Globus pallidus (tissue), 1 donor: ENCODE measurements at regions not wholly inside any gene's neighbourhood (a gene's known extent, or its start where the extent isn't known, plus 50 kb on each side); places are given as distances from the start of the nearest gene placed in this dataset.

Source experiments
- DNase-seq: peaks from one replicate; pipeline ENCODE4 v3.0.0-alpha.2; 2015; ENCODE audit warnings: low spot score

DNA sequence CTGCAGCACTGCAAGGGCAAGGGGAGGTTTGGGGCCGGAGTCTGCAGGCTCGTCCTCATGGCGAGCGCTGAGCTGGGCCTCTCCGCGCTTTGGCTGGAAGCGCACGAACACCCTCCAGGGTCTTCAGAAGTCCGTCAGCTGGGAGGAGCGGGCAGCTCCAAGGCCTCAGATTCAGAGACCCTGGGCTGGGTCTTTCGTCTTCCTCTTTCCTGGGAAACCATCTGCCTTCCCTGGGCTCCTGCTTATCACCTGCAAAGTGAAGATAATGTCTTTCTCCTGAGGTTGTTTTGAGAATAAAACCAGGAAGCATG is 525.6 kb downstream of the BRD1 start:
- no peak for DNase-seq

GRCh38 chr22:49301398-49302149 is 526.1 kb downstream of the BRD1 start:
- DNase-seq, result no peak

DNA sequence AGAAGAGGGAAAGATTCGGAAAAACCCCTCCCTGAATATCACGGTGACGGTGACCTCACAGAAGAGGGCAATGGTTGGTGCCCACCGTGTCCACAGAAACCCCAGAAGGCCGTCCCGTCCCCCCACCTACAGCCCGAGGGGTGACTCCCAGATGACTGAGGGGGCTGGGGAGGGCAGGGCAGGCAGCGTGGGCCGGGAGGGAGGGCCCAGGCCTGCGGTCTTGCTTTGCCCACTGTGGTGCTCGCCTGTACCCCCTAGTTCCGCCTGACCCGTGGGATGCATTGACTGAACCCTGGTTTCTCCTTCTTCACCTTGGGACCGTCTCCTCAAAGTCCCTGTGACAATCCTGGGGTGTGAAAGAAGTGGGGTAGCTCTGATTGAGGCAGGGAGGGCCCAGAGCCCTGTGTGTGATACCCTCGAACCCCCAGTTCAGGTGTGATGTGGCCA is 526.7 kb downstream of the BRD1 start:
- DNase-seq, result no peak

DNA sequence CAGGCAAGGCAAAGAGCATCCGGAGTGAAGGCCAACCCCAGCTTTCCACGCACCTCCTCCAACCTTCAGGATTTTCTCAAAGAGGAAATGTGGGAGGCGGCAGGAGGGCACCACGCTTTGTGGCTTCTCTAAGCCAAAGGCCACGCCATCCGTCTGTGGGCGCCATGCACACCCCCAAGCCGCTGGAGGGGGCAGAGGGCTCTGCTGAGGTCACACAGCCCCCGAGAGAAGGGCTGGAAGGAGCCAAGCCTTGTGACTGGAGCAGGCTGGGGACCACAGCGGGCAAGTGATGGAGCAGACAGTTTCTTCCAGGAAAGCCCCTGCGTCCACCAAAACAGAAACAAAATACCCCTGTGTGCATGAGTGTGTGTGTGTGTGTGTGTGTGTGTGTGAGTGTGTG is 527.4 kb downstream of the BRD1 start:
- DNase-seq, result no peak

DNA sequence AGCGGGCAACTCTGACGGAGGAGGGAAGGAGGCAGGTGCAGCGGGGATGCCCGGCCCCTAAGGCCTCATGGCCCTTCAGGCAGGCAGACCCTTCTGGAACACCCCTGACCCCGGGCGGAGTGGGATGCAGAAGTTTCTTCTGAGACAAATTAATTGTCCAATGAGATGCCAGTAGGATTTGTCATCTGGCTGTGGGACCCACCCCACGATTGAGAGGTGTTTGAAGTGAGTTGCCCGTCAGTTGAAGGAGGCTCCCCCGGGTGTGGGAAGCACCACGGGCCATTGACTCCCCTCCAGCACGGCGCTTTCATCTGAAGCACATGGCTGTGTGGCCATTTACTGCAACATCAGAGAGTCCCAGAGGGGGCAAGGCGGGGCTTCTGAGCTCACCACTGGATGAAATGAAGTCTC is 527.8 kb downstream of the BRD1 start:
- DNase-seq, result no peak

DNA sequence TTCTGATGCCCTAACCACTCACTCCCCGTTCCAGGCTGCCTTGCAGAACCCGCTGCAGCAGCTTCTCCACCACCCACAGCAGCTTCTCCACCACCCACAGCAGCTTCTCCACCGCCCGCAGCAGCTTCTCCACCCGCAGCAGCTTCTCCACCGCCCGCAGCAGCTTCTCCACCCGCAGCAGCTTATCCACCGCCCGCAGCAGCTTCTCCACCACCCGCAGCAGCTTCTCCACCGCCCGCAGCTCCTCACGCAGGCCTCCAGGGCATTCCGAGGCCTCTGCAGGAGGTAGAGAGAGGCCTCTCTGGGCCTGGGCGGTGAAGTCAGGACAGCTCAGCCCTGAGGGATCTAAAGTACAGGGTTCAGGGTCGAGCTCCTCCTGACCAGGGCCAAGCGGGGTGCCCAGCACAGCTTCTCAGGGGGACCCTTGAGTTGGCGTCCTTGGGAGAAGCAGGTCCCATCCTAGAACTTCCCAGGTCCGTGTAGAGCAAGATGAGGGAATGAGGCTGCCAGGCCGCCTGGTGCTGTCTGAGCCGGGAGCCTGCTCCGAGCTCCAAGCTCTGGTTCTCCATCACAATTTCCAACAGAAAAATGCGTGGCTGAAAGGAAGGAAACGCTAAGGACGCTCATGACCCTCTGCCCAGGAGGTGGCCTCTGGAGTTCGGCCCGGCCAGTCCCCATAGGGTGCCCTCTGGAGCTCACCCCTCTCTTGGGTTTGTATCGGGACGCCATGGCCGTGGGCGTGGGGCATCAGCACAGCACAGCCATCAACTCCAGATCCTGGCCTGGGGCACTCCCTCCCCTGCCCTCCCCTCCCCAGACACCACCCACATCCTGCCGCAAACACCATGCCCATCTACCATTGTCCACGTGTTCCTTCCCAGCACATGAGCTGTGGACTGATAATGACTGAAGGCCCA is 528.6 kb downstream of the BRD1 start:
- DNase-seq, result no peak

DNA sequence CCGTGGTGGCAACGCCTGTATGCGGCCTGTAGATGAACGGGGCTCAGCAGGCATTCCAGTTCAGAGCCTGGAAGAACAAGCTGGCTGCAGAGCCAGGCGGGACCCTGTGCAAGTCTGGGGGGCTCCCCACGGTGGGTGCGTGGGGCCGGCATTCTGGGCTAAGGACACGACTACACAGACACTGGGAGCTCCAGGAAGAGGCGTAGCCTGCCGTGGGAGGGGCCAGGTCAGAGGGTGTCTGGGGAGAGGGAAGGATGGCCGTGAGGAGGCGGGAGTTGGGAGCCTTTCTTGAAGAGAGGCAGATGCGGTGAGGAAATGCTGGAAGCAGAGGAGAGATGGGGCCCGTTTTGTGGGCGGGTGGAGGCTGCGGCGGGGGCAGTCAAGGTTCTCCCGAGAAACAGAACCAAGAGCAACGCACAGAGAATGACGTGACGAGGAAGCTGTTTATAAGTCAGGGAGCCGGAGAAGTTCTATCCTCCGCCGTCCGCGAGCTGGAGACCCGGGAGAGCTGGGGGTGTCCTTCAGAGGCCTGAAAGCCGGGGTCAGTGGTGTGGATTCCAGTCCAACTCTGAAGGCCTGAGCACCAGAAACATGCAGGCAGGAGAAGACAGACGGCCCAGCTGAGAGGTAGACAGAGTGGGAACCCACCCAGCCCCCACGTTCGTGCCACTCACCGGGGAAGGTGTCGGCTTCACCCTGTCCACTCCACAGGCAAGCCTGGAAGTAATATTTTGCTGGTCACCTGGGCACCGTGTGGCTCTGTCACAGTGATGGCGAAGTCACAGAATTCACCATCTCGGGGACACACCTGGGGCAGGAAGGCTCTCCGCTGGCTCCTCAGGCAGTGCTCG is 529.6 kb downstream of the BRD1 start:
- no peak for DNase-seq

- no peak for DNase-seq
Observed at GRCh38 chr22:49297286-49297870, 530.3 kb downstream of the BRD1 start.

GRCh38 chr22:49296561-49296960 is 531.1 kb downstream of the BRD1 start:
- DNase-seq, result no peak

GRCh38 chr22:49295851-49296560 is 531.7 kb downstream of the BRD1 start:
- DNase-seq, result no peak

DNA sequence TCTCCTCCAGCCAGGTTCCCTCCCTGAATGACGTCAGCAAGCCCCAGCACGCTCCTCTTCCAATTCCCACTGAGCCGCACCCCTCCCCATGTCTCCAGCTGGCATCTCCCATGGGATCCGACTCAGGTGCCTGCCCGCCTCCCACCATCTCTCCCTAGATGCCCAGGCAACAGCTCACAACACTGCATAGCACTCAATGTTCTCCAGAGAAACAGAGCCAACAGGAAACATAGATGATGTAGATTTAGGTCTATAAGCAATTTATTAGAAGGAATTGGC is 532.3 kb downstream of the BRD1 start:
- no peak for DNase-seq

DNA sequence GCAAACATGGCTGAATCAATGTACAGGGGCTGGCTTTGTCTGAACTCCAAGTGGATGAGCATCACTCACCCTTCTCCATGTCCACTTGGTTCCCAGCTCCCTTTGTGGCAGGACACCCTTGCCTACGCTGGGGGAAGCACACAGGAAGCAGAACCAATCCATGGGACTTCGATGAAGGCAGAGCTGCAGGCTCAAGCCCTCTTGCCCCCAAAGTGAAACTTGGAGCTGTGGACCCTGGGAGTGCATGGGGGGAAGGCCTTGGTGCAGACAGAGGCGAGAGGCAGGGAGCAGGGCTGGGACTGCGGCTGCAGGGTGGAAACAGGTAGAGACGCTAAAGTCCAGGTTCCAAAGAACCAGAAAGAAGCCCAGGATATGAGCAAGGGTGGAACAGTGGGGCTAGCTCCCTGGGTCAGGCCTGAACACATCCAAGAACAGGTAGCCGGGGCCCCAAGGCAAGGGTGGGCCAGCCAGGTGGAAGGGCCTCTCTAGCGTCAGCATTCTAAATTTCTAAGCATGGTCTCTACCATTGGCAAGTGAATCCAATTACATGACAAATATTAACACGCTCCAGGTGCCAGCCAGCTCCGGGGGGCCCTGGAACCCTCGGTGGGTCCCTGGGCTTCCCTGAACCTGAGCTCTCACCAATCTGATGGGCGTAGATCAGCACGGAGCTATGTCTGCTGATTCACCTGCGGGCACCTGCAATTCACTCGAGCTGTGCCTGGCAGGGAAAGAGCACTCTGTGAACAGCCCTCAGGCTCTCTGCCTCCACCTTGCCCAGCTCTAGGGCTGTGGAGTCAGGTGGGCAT is 532.8 kb downstream of the BRD1 start:
- no peak for DNase-seq

- DNase-seq, result no peak
Observed at GRCh38 chr22:49292909-49293308, 534.8 kb downstream of the BRD1 start.

DNA sequence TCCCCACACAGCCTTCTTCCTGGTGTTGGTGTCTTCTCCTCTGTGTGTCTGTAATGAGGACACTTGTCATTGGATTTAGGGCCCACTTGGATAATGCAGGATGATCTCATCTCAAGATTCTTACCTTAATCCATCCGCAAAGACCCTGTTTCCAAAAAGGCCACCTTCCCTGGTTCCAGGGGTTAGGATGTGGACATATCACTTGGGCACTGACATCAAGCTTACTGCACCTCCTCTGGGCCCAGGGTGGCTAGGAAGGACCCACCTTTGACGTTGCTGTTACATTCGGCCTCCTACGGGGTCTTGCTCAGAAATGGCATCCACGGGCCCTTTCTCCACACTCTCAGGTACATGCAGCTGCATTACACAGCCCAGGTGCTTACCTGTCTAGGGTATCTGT is 535.9 kb downstream of the BRD1 start:
- DNase-seq, result no peak

- no peak for DNase-seq
Observed at GRCh38 chr22:49291169-49291568, 536.5 kb downstream of the BRD1 start.

DNA sequence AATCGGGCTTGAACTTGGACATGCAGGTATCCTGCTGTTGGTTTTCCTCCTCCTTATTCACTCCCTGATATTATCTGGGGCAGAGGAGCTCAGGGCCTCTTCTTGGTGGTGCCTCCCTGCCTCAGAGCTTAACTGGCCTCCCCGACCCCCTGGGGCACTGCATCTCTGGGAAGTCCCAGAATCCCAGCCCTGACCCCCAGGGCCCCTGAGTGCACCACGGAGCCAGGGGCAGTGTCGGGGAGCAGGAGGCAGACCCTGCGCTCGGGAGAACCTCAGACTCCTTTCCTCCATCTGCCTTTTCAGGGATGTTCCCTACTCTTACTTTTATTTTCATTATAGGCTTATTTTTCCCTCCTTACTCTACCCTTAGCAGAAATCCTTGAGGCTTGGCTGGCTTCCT is 537.0 kb downstream of the BRD1 start:
- DNase-seq, result no peak

DNA sequence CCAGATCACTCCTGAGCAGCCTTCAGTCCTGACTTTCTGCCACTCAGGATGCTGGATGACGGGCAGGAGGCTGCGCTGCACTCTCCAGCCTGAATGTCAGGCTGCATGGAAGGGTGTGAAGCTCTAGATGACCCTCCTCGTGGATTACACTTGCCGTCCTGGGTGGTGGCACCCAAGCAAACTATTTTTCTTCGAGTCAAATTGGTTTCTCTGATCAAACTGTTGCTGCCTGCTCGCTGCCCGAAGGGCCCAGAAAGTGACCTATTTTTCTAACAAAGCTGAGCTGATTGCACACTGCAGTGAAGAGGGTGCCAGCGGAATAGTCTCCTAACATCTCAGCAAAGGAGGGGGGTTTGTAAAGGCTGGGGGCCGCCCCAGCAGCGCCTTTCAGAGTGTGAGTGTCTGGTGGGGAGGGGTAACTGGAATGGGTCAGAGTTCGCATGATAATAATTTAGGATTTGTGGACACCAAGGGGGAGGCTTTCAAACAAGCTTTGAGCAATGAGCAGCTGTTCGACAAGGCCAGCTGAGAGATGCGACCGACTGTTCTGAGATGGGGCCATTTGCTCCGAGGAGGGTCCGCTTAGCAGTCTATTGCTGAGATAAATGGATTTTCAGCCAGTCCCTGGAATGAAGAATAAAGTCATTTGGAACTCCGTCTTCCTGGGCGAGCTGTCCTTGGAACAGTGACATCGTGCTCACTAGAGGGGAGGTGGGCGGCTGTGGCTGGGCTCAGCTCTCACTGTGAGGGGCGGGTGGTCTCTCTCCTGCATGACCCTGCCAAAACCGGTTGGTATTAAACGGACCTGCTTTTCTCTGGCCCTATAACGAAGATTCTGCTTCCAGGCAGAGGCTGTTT is 537.6 kb downstream of the BRD1 start:
- DNase-seq, result no peak

DNA sequence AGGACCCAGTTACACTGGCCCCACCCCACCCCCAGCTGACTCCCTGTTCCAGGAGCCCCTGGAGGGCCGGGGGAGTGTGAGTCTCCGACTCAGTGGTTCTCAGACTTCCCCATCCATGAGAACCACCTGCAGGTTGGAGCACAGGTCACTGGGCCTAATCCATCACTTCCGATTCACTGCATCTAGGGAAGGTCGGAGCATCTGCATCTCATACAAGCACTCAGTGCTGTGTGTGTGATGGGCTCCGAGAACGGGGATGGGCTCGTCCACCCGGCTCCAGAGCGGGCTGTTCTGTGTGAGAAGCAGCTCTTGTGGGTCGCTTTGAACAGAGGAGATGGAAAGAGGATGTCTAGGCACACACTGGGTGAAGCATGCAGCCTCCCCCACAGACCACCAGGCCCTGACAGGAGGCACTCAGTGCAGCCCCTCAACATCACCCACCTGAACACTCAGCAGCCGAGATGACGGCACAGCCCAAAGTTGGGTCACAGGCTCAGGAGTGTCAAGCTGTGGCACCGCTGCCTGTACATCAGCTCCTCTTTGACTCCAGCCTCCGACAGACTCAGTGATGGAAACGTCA is 541.4 kb downstream of the BRD1 start:
- no peak for DNase-seq

DNA sequence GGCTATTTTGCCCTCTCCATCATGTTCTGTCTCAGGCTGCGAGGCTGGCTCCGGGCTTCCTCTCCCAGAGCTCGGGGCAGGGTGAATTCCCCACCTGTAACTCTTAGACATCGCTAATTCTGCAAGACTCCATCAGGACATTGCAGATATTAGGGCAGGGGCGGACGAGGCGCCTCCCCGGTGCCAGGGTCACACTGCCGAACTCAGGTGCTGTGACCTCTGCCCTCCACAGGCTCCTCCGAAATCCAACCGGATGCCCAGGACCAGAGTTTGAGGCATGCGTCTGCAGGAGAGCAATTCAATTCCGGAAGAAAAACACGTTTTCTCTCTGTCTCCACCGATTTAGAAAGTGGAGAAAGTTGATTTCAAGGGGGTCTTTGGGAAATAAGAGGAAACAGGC is 542.7 kb downstream of the BRD1 start:
- no peak for DNase-seq
